Left renal pelvis (tissue), 4 donors: ENCODE measurements at regions not wholly inside any gene's neighbourhood (a gene's known extent, or its start where the extent isn't known, plus 50 kb on each side); places are given as distances from the start of the nearest gene placed in this dataset.
A peak's percentile ranks its signal among the peaks of the same experiment; 100 is the strongest.
"Not testable (repeated sequence)": the region's sequence is repeated elsewhere in the genome, so short reads cannot be mapped to it uniquely, and the experiment has no call there.

ENCODE experiments used
- DNase-seq, 4 donors: peaks; one replicate each; pipeline ENCODE4 v3.0.0-alpha.2; 2013; ENCODE audit warnings: low read depth in 4 of 4, low spot score in 3 of 4

DNA sequence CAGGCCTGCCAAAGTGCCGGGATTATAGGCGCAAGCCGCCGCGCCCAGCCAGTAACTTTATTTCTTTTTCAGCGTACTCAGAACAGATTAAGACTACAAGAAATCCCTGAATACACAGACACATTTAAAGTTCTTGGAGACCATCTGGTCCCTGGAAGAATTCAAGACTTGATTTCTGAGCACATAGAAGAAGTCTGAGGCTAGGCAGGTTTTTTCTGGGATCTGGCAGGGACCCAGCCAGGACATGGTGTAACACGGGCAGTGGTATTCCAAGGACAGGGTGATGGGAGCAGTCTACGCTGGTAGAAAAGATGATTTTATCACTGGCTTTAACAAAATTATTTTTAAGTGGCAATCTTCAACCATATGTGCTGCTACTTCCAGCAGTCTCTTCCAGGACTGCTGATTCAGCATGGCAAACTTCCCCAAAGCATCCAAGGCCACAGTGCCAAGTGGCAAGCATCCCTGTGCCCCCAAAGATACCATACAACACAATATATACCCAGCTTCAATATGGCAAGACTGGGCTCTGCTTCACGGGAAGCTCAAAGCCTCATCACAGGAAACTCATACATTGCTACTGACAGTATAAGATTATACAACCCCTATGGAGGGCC is 105.2 kb upstream of the OR5AK2 start:
- DNase-seq, result no peak

DNA sequence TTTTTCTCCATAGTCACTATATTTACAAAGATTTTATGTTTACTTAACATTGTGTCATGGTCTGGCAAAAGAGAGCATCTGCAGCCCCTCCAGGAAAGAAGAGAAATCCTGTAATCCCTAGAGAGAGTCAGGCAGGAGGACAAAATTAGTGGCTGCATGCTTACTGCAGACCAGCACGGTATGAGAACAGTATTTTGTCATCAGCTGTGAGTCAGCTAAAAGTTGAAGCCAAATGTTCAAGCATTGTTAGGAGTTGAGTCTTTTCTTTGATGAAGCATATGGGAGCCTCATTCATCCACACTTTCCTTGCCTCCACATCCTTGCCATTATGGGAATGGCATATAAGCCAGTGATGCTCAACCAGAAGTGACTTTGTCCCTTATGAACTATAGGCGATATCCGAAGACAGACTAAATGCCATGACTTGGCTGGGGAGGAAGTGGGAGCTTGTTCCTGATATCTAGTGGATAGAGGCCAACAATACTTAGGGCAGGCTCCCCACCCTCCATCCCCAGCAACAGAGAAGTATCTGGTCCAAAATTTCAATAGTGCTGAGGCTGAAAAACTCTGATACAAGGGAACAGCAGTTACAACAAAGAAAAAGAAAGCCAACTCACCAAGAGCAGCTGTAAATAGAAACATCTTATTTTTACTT is 112.0 kb upstream of the OR5AK2 start:
- no peak for DNase-seq

GRCh38 chr11:56855217-56855616 is 106.7 kb upstream of the OR9G4 start:
- no peak for DNase-seq

- DNase-seq, result no peak
Observed at GRCh38 chr11:56852131-56852530, 103.6 kb upstream of the OR9G4 start.

- DNase-seq, result no peak
Observed at GRCh38 chr11:56849852-56850251, 101.4 kb upstream of the OR9G4 start.

- no peak for DNase-seq
Observed at GRCh38 chr11:56849250-56849649, 100.8 kb upstream of the OR9G4 start.

DNA sequence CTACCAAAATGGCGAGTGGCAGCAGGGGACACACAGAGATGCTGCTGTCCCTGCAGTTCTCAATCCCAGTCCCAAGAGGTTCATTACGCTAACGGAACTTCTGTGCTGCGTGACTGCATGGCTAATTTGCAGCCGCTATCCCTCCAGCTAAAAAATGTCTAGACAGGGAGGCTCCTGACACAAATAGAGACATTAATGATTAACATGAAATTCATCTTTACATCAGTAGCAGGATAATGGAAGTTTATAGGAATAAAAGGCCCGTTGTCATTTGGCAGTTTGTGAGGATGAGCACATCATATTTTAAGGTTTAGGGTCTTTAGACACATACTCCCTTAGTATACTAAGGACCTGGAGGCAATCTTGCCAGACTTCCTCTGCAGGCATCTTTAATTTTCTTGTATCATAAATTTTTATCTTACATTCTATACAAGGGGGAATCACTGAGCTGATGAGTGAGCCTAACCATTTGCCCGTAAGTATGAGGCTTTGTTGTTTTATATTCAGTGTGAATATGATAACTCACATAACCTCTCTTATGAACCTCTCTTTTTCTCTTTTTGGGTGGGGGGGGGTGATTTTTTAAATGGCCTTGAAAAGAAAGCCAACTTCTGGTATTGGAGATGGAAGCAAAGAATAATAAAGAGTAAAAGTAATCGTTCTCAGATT is 99.8 kb upstream of the OR9G4 start:
- no peak for DNase-seq

GRCh38 chr11:56846631-56847576 is 98.4 kb upstream of the OR9G4 start:
- peak in 3 of 4 donors; percentile 27 to 35 (median 30) for DNase-seq

GRCh38 chr11:56845121-56845732 is 96.7 kb upstream of the OR9G4 start:
- DNase-seq, result no peak

GRCh38 chr11:56843816-56844215 is 95.3 kb upstream of the OR9G4 start:
- DNase-seq, result no peak

DNA sequence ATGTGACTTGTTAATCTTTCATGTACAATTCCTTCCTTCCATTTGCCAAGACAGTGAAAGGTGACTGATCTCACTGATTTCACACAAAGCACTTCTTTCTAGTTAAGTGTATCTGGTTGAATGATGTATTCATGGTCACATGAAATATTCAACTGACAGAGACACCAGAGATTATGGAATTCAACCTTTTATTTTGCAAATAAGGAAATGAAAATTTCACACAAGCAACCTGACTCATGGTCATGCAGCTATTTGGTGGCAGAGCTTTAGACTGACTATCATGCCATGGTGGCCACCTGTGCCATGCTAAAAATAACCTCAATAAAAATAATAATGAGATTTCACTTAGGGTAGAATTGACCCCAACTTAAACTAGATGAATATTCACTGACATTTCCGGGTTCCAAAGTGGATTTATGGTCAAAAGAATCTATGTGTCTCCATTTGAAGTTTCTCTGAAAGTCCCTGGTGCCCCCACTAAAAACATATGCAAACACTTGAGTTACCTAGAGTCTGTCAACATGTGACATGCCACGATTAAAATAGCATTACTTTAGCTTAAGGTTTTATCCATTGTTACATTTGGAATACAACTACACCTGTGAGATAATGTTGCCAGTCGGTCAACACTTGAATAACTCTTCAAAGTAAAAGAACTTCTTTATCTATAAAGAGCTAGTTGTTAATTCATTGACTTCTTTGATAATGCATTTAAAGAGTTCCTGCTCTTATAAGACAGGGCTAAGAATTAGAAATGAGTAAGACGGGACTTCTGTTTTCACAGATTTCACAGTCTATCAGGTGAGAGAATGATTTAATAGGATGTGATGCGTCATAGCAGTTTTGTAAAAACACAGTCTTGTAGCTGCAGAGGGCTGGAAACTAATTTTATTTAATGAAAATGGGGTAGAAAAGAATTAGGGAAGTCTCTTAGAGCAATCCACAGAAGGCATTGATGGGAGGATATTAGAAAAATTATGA is 94.6 kb upstream of the OR9G4 start:
- DNase-seq, result no peak

- peak in 3 of 4 donors; percentile 32 to 42 (median 36) for DNase-seq
Observed at GRCh38 chr11:56841210-56841810, 92.8 kb upstream of the OR9G4 start.

- DNase-seq, result not testable (repeated sequence)
Observed at GRCh38 chr11:56827357-56827756, 78.9 kb upstream of the OR9G4 start.

DNA sequence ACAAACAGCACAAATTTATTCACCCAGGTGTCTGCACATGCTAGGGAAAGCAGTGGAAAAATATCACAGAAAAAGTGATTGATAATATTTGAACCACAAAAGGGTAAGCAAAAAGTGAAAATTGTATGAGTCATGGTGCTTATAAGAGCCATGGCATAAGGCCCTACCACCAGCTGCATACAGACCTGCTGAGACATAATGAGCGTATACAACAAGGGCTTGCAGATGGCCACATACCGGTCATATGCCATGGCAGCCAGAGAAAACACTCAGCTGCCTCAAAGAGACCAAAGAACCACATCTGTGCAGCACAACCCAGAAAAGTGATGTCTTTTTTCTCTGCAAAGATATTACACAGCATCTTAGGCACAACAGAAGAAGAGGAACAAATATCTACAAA is 71.4 kb upstream of the OR9G4 start:
- DNase-seq, result no peak

DNA sequence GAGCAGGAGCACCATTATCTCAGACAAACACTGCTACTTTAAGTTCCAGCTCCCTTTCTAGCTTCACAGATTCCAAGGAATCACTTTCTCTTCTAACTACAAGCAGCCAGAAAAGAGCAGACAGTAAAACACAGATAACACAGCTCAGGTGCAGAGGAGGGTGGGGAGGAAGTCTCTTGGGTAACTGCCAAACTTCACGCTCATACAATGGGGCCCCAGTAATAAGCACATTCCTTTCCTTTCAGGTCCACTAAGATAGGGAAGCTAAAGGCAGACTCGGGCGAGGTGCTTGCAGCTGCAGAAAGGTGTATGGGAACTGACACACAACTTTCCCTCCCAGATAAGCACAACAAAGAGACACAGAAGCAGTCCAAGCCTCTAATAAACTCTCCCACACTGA is 69.2 kb upstream of the OR9G4 start:
- no peak for DNase-seq

DNA sequence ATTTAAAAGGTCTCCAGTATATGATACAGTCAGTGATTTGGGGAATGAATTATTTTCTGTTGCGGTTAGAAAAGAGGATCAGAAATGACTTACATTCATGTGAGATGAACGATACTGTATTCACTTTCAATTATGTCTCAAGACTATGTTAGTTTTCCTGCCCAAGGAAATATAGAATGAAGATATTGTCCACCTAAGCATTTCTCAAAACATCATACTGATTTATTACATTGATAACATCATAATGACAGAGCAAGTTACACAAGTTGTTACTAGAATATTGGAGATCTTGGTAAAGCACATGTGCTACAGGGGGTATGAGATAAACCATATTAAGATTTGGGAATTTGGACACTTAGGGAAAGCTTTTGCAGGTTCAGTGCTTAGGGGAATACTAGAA is 67.8 kb upstream of the OR9G4 start:
- DNase-seq, result no peak

- DNase-seq, result no peak
Observed at GRCh38 chr11:56808326-56808725, 59.8 kb upstream of the OR9G4 start.

GRCh38 chr11:56799691-56800210 is 51.3 kb upstream of the OR9G4 start:
- no peak for DNase-seq
